Esophagus squamous epithelium (tissue), 4 donors: ENCODE measurements at regions not wholly inside any gene's neighbourhood (a gene's known extent, or its start where the extent isn't known, plus 50 kb on each side); places are given as distances from the start of the nearest gene placed in this dataset.

Experiments
- POLR2A ChIP-seq, 4 donors: fragments of 450-650 bp; IDR thresholded peaks; one replicate each; pipeline ENCODE4 v1.6.1; 2017; ENCODE audit warnings: antibody characterized with exemption in 4 of 4, mild to moderate bottlenecking in 4 of 4, moderate library complexity in 3 of 4
- TF ChIP-seq, protein P1 (sequence below), 6 experiments: fragments of 450-650 bp in 4 of 6; fragments of 200-600 bp in 2 of 6; sonication (generic) in 2 of 6; IDR thresholded peaks; one replicate each; pipeline ENCODE4 v1.5.1; 2016 to 2019; ENCODE audit warnings: antibody characterized with exemption in 6 of 6, mild to moderate bottlenecking in 4 of 6, moderate library complexity in 4 of 6

DNA sequence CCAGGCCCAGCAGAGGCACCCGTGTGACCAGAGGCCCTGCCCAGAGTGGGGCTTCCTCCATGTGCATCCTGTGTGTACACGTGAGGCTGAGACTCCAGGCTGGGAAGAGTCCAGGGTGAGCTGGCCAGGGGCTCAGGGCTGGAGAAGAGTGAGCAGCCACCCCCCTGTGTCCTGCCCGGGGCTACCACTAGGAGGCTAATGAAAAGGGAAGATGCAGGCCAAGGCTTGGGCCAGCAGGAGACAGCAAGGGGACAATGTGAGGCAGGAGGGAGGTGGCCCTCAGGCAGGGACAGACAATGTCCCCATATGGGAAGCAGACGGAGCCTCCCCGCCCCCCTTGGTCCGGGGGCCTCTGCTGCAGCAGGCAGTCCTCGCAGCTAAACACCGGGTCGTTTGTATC is 102.0 kb downstream of the HIF1AN start:
- TF ChIP-seq, protein P1, sequence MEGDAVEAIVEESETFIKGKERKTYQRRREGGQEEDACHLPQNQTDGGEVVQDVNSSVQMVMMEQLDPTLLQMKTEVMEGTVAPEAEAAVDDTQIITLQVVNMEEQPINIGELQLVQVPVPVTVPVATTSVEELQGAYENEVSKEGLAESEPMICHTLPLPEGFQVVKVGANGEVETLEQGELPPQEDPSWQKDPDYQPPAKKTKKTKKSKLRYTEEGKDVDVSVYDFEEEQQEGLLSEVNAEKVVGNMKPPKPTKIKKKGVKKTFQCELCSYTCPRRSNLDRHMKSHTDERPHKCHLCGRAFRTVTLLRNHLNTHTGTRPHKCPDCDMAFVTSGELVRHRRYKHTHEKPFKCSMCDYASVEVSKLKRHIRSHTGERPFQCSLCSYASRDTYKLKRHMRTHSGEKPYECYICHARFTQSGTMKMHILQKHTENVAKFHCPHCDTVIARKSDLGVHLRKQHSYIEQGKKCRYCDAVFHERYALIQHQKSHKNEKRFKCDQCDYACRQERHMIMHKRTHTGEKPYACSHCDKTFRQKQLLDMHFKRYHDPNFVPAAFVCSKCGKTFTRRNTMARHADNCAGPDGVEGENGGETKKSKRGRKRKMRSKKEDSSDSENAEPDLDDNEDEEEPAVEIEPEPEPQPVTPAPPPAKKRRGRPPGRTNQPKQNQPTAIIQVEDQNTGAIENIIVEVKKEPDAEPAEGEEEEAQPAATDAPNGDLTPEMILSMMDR (IDR thresholded peaks at IDR 0.05), result peak in 1 of 6 experiments; percentile 28
- no peak for TF ChIP-seq POLR2A (IDR thresholded peaks at IDR 0.05)
